OCI-LY3 (cell line): ENCODE measurements at regions not wholly inside any gene's neighbourhood (a gene's known extent, or its start where the extent isn't known, plus 50 kb on each side); places are given as distances from the start of the nearest gene placed in this dataset.
"Not testable (repeated sequence)": the region's sequence is repeated elsewhere in the genome, so short reads cannot be mapped to it uniquely, and the experiment has no call there.

Source experiments
- CTCF ChIP-seq: fragments of 200-600, 300-600 bp; sonication (generic); IDR thresholded peaks from 2 replicates; pipeline ENCODE4 v1.5.1; 2014; ENCODE audit warnings: antibody characterized with exemption, low read length, low read depth
- EZH2phosphoT487 ChIP-seq: fragments of 200-600 bp; shearing (Covaris generic); IDR thresholded peaks from 2 replicates; pipeline ENCODE4 v1.6.1; 2018; ENCODE audit warnings: antibody characterized with exemption, mixed run types, low read depth

- TF ChIP-seq CTCF, EZH2phosphoT487: not testable (repeated sequence)
These were observed 4027.4 kb upstream of the TPTE start for GRCh38 chr21:6493957-6494356.
